ENCODE measurements at regions not wholly inside any gene's neighbourhood (a gene's known extent, or its start where the extent isn't known, plus 50 kb on each side); places are given as distances from the start of the nearest gene placed in this dataset.

DNA sequence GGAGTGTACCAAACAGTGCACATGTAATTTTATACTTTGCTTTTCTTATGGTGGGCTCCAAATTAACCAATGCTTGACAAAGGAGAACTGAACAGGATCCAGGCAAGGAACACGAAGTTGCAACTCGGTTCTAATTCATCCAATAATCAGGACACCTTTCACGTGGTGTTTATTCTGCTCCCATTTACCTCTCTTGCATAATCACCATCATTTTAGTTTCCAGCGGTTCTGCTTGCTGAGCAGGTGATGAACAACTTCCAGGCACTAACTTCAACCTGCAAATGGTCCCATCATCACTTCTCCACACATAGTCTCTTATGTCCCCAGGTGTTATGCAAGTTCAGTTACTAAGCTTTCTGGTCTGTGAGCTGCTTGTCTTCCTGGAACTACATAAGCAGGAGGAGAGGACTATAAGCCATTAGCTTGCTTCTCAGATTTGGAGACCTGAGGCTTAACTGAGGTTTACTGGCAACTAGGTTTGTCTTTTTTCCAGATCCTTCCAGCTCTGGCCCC, 326.8 kb upstream of the SLC30A5 start (continued):
- TF ChIP-seq, protein P1, sequence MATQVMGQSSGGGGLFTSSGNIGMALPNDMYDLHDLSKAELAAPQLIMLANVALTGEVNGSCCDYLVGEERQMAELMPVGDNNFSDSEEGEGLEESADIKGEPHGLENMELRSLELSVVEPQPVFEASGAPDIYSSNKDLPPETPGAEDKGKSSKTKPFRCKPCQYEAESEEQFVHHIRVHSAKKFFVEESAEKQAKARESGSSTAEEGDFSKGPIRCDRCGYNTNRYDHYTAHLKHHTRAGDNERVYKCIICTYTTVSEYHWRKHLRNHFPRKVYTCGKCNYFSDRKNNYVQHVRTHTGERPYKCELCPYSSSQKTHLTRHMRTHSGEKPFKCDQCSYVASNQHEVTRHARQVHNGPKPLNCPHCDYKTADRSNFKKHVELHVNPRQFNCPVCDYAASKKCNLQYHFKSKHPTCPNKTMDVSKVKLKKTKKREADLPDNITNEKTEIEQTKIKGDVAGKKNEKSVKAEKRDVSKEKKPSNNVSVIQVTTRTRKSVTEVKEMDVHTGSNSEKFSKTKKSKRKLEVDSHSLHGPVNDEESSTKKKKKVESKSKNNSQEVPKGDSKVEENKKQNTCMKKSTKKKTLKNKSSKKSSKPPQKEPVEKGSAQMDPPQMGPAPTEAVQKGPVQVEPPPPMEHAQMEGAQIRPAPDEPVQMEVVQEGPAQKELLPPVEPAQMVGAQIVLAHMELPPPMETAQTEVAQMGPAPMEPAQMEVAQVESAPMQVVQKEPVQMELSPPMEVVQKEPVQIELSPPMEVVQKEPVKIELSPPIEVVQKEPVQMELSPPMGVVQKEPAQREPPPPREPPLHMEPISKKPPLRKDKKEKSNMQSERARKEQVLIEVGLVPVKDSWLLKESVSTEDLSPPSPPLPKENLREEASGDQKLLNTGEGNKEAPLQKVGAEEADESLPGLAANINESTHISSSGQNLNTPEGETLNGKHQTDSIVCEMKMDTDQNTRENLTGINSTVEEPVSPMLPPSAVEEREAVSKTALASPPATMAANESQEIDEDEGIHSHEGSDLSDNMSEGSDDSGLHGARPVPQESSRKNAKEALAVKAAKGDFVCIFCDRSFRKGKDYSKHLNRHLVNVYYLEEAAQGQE (IDR thresholded peaks at IDR 0.05; ENCODE audit: low read depth, low read length): no peak
- TF ChIP-seq RCOR1 (IDR thresholded peaks at IDR 0.05; ENCODE audit: low read length): no peak

DNA sequence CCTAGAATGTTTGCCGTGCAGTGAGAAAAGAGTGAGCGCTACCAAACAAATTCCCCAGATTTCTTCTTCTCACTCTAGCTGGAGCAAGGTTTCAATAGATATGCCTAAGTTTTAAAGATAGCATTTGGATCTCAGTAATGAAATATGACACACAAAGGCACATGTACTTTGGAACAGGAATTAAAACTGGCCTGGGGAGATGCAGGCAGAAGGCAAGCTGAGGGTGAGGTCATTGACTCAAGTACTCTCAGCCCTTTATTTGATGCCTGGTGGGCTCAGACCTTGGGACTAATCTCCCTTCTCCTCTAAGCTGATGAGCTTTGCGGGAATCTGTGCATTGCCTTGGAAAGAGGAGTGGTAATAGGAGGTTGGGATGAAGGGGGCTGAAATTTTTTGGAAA, 323.3 kb upstream of the SLC30A5 start:
- Histone ChIP-seq H2AFZ (ENCODE audit: low read depth) (no peak overlapping the region), H3K79me2 (ENCODE audit: insufficient read depth) (no peaks in the 10 kb centered on the region), H3K9me2 (no peaks in the 10 kb centered on the region), H3K9ac (no peak overlapping the region), H4K20me1 (ENCODE audit: insufficient read depth) (no peaks in the 10 kb centered on the region), H3K27me3 (ENCODE audit: insufficient read depth) (no peaks in the 10 kb centered on the region; the same call in 1 of the 2 replicates), H3F3A (replicated peaks; ENCODE audit: insufficient read depth) (no peaks in the 10 kb centered on the region), H3K27ac (ENCODE audit: low read depth in 2 of 2, low read length in 1 of 2) (no peak overlapping the region), H3K4me1 (ENCODE audit: control insufficient read depth in 1 of 2, insufficient read depth in 2 of 2, low read depth in 1 of 2, low read length in 1 of 2) (peaks cover 0 to 18% of the 10 kb centered on the region in 2 experiments; a peak in 2 of 4 replicates), H3K4me2 (no peak overlapping the region), H3K4me3 (ENCODE audit: low read depth in 2 of 2, low read length in 1 of 2) (no peak overlapping the region), H3K9me3 (no peaks in the 10 kb centered on the region), H3K36me3 (replicated peaks in 1 of 2; ENCODE audit: control insufficient read depth in 1 of 2, insufficient read depth in 2 of 2, low read length in 1 of 2) (no peaks in the 10 kb centered on the region)
- POLR2A ChIA-PET: no interaction called here
- no peak for DNase-seq
- WGBS (ENCODE audit: low lambda C conversion rate): 62% methylated on average over 3 of the region's 3 CpGs
- TF ChIP-seq SIN3A (IDR thresholded peaks at IDR 0.05; ENCODE audit: borderline replicate concordance, low read depth, low read length) (no peak), EP300 (IDR thresholded peaks at IDR 0.05; ENCODE audit: borderline replicate concordance in 1 of 2, low read depth in 1 of 2, low read length in 1 of 2) (no peak), TAF1 (IDR thresholded peaks at IDR 0.05; ENCODE audit: borderline replicate concordance, low read depth, low read length) (no peak), ELF1 (IDR thresholded peaks at IDR 0.05) (no peak), RFX5 (IDR thresholded peaks at IDR 0.05; ENCODE audit: low read length) (no peak), YY1 (IDR thresholded peaks at IDR 0.05; ENCODE audit: low read depth) (no peak), FOSL2 (IDR thresholded peaks at IDR 0.05; ENCODE audit: borderline replicate concordance, low read depth) (no peak), RAD21 (IDR thresholded peaks at IDR 0.05; ENCODE audit: low read length) (no peak), TEAD4 (IDR thresholded peaks at IDR 0.05; ENCODE audit: borderline replicate concordance, insufficient read depth) (no peak), RXRA (IDR thresholded peaks at IDR 0.05; ENCODE audit: borderline replicate concordance, low read depth) (no peak), CHD2 (IDR thresholded peaks at IDR 0.05; ENCODE audit: low read length, partially characterized antibody) (no peak), NFIC (IDR thresholded peaks at IDR 0.05; ENCODE audit: borderline replicate concordance) (no peak), MEF2A (IDR thresholded peaks at IDR 0.05; ENCODE audit: borderline replicate concordance, low read depth) (no peak)
- TF ChIP-seq, protein P2, sequence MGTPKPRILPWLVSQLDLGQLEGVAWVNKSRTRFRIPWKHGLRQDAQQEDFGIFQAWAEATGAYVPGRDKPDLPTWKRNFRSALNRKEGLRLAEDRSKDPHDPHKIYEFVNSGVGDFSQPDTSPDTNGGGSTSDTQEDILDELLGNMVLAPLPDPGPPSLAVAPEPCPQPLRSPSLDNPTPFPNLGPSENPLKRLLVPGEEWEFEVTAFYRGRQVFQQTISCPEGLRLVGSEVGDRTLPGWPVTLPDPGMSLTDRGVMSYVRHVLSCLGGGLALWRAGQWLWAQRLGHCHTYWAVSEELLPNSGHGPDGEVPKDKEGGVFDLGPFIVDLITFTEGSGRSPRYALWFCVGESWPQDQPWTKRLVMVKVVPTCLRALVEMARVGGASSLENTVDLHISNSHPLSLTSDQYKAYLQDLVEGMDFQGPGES (IDR thresholded peaks at IDR 0.05; ENCODE audit: low read depth, low read length): no peak
- TF ChIP-seq, protein P3, sequence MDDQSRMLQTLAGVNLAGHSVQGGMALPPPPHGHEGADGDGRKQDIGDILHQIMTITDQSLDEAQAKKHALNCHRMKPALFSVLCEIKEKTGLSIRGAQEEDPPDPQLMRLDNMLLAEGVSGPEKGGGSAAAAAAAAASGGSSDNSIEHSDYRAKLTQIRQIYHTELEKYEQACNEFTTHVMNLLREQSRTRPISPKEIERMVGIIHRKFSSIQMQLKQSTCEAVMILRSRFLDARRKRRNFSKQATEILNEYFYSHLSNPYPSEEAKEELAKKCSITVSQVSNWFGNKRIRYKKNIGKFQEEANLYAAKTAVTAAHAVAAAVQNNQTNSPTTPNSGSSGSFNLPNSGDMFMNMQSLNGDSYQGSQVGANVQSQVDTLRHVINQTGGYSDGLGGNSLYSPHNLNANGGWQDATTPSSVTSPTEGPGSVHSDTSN (IDR thresholded peaks at IDR 0.05): no peak
- CTCF ChIA-PET: interaction anchor here (0.6 to 1.0 kb wide), 3 partner anchors 12 to 29 kb away, joined by 3 to 4 read pairs (median 3); no protein-coding TSS in a partner anchor
